IMR-90 (cell line): ENCODE measurements at regions not wholly inside any gene's neighbourhood (a gene's known extent, or its start where the extent isn't known, plus 50 kb on each side); places are given as distances from the start of the nearest gene placed in this dataset.

Experiments used
- ATAC-seq: fragments of 200-7000 bp; cut with Tn5 transposase; 2 replicates; pipeline ENCODE4 v1.9.1; 2020; ENCODE audit warnings: low read depth, mild to moderate bottlenecking, moderate library complexity
- BruUV-seq: library from RNA; stranded (reverse); fragments of 400-500 nt; replicated peaks from 2 replicates; lab custom pipeline; 2021; lab: Mats Ljungman, UMichigan
- CTCF ChIA-PET: fragments of 300-600 bp; formaldehyde crosslinking; extraction: SDS; loops from one replicate; lab custom pipeline; 2021; ENCODE audit warnings: antibody characterized with exemption; lab: Yijun Ruan, JAX
- POLR2A ChIA-PET: fragments of 300-600 bp; sonication (Branson Sonifier 250); formaldehyde crosslinking; loops from one replicate; lab custom pipeline; 2022; ENCODE audit warnings: antibody characterized with exemption; ENCODE audit not compliant: unreplicated experiment; lab: Charles Lee
- DNase-seq: peaks from one replicate; pipeline ENCODE4 v3.0.0; 2013
- H2AFZ ChIP-seq: replicated peaks from 2 replicates; pipeline ENCODE3; 2013; ENCODE audit warnings: low read length, mild to moderate bottlenecking; ENCODE audit not compliant: poor library complexity
- H2AK5ac ChIP-seq: 2 replicates; pipeline ENCODE4 v1.6.1; 2013; ENCODE audit warnings: low read depth, low read length, inconsistent platforms
- H2AK9ac ChIP-seq: replicated peaks from 2 replicates; pipeline ENCODE3; 2013; ENCODE audit warnings: mild to moderate bottlenecking, low read depth, low read length, moderate library complexity; ENCODE audit not compliant: poor library complexity
- H2BK120ac ChIP-seq: 2 replicates; pipeline ENCODE4 v1.6.1; 2013; ENCODE audit warnings: low read depth, low read length, inconsistent platforms
- H2BK15ac ChIP-seq: 3 replicates; pipeline ENCODE4 v1.6.1; 2013; ENCODE audit warnings: low read depth, low read length, inconsistent platforms
- H2BK20ac ChIP-seq: 2 replicates; pipeline ENCODE4 v1.6.1; 2013; ENCODE audit warnings: low read depth, mild to moderate bottlenecking, inconsistent platforms, low read length, moderate library complexity
- H2BK5ac ChIP-seq: 2 replicates; pipeline ENCODE4 v1.6.1; 2013; ENCODE audit warnings: mild to moderate bottlenecking, low read depth, low read length, inconsistent platforms; ENCODE audit not compliant: poor library complexity, severe bottlenecking
- H3K14ac ChIP-seq: replicated peaks from 2 replicates; pipeline ENCODE4 v1.6.1; 2013; ENCODE audit warnings: low read depth, low read length, inconsistent platforms
- H3K18ac ChIP-seq: 2 replicates; pipeline ENCODE4 v1.6.1; 2013; ENCODE audit warnings: low read depth, low read length, control low read depth
- H3K23ac ChIP-seq: 2 replicates; pipeline ENCODE4 v1.6.1; 2013; ENCODE audit warnings: low read depth, low read length, inconsistent platforms
- H3K27ac ChIP-seq: 2 replicates; pipeline ENCODE4 v1.5.1; 2013; ENCODE audit warnings: mild to moderate bottlenecking, control low read depth, low read length; ENCODE audit not compliant: insufficient read depth
- H3K27me3 ChIP-seq: 2 replicates; pipeline ENCODE4 v1.6.1; 2013; ENCODE audit warnings: low read length; ENCODE audit not compliant: control insufficient read depth, insufficient read depth
- H3K36me3 ChIP-seq: 2 replicates; pipeline ENCODE4 v1.6.1; 2013; ENCODE audit warnings: low read length, mixed read lengths; ENCODE audit not compliant: control insufficient read depth, insufficient read depth
- H3K4ac ChIP-seq: 2 replicates; pipeline ENCODE4 v1.6.1; 2013; ENCODE audit warnings: low read depth, low read length, inconsistent platforms
- H3K4me1 ChIP-seq: 2 replicates; pipeline ENCODE4 v1.6.1; 2013; ENCODE audit warnings: low read length, mixed read lengths; ENCODE audit not compliant: control insufficient read depth, insufficient read depth
- H3K4me2 ChIP-seq: 2 replicates; pipeline ENCODE4 v1.6.1; 2013; ENCODE audit warnings: low read depth, mild to moderate bottlenecking, control low read depth, low read length, moderate library complexity
- H3K4me3 ChIP-seq: 2 replicates; pipeline ENCODE4 v1.5.1; 2013; ENCODE audit warnings: low read depth, mild to moderate bottlenecking, control low read depth, low read length, moderate library complexity; ENCODE audit not compliant: insufficient read depth
- H3K56ac ChIP-seq: 2 replicates; pipeline ENCODE4 v1.6.1; 2013; ENCODE audit warnings: low read length, inconsistent platforms; ENCODE audit not compliant: insufficient read depth; ENCODE audit errors: extremely low read depth
- H3K79me1 ChIP-seq, 2 experiments: 2 replicates each; pipeline ENCODE4 v1.6.1; 2013; ENCODE audit warnings: low read length in 2 of 2, inconsistent platforms in 1 of 2, low read depth in 1 of 2
- H3K9ac ChIP-seq: 2 replicates; pipeline ENCODE4 v1.6.1; 2013; ENCODE audit warnings: low read depth, low read length, control low read depth
- H3K9me1 ChIP-seq: 2 replicates; pipeline ENCODE4 v1.6.1; 2013; ENCODE audit warnings: low read length, inconsistent platforms; ENCODE audit not compliant: insufficient read depth
- H3K9me3 ChIP-seq: 2 replicates; pipeline ENCODE4 v1.6.1; 2013; ENCODE audit warnings: low read length; ENCODE audit not compliant: control insufficient read depth, insufficient read depth
- H4K20me1 ChIP-seq: 2 replicates; pipeline ENCODE4 v1.6.1; 2013; ENCODE audit warnings: low read length, inconsistent platforms; ENCODE audit not compliant: insufficient read depth
- H4K5ac ChIP-seq: 2 replicates; pipeline ENCODE4 v1.6.1; 2013; ENCODE audit warnings: mild to moderate bottlenecking, low read depth, low read length, control low read depth
- H4K8ac ChIP-seq, 2 experiments: 2 replicates each; pipeline ENCODE4 v1.6.1; 2013; ENCODE audit warnings: low read depth in 2 of 2, low read length in 2 of 2, control low read depth in 1 of 2, inconsistent platforms in 1 of 2
- H4K91ac ChIP-seq: 2 replicates; pipeline ENCODE4 v1.6.1; 2013; ENCODE audit warnings: low read depth, low read length, inconsistent platforms; ENCODE audit not compliant: insufficient read depth
- BHLHE40 ChIP-seq: fragments of 150-350 bp; IDR thresholded peaks from 2 replicates; pipeline ENCODE4 v1.6.1; 2016; ENCODE audit warnings: mild to moderate bottlenecking, low read depth, low read length
- CEBPB ChIP-seq: IDR thresholded peaks from 2 replicates; pipeline ENCODE4 v1.6.1; 2012; ENCODE audit warnings: low read depth, low read length, improper control_type of control experiment
- CHD1 ChIP-seq: IDR thresholded peaks from 2 replicates; pipeline ENCODE4 v1.6.1; 2012; ENCODE audit warnings: low read depth, low read length, improper control_type of control experiment
- MAFK ChIP-seq: IDR thresholded peaks from 2 replicates; pipeline ENCODE4 v1.6.1; 2012; ENCODE audit warnings: low read depth, low read length, improper control_type of control experiment
- MAZ ChIP-seq: IDR thresholded peaks from 2 replicates; pipeline ENCODE4 v1.6.1; 2012; ENCODE audit warnings: low read depth, mild to moderate bottlenecking, low read length, improper control_type of control experiment, moderate library complexity, borderline replicate concordance
- NFE2L2 ChIP-seq: fragments of 150-350 bp; IDR thresholded peaks from 2 replicates; pipeline ENCODE4 v1.6.1; 2016; ENCODE audit warnings: low read depth, mild to moderate bottlenecking, low read length
- RAD21 ChIP-seq: IDR thresholded peaks from 2 replicates; pipeline ENCODE4 v1.6.1; 2012; ENCODE audit warnings: low read length, improper control_type of control experiment
- RCOR1 ChIP-seq: IDR thresholded peaks from 2 replicates; pipeline ENCODE4 v1.6.1; 2012; ENCODE audit warnings: mild to moderate bottlenecking, low read length, improper control_type of control experiment; ENCODE audit not compliant: insufficient replicate concordance
- RFX5 ChIP-seq: IDR thresholded peaks from 2 replicates; pipeline ENCODE4 v1.8.0; 2012; ENCODE audit warnings: low read depth, mild to moderate bottlenecking, low read length, moderate library complexity
- SMC3 ChIP-seq: fragments of 150-350 bp; IDR thresholded peaks from 2 replicates; pipeline ENCODE4 v1.6.1; 2016; ENCODE audit warnings: low read depth, mild to moderate bottlenecking, antibody characterized with exemption, low read length, moderate library complexity
- USF2 ChIP-seq: fragments of 150-350 bp; IDR thresholded peaks from 2 replicates; pipeline ENCODE4 v1.6.1; 2017; ENCODE audit warnings: mild to moderate bottlenecking, antibody characterized with exemption, low read length, low read depth
- WGBS, 2 experiments: methylation state at CpG; one replicate each; pipeline versions ENCODE4 v1.1.5 to v1.1.7; 2013; ENCODE audit warnings: missing lambda C conversion rate in 2 of 2; ENCODE audit not compliant: insufficient read length in 1 of 2; ENCODE audit errors: extremely low coverage in 2 of 2; 5-methylcytosine and 5-hydroxymethylcytosine counted together
- dilution Hi-C: fragments of 300-500 bp; cut with HindIII; formaldehyde crosslinking; loops from one replicate; pipeline ENCODE4 v1.14.3; 2018; ENCODE audit warnings: low sequenced_read_pairs; ENCODE audit not compliant: unreplicated experiment
- in situ Hi-C: fragments of 300-500 bp; cut with MboI; formaldehyde crosslinking; loops from 3 replicates; pipeline ENCODE4 v1.14.3; 2019; ENCODE audit warnings: low sequenced_read_pairs, inconsistent platforms, mixed read lengths
- intact Hi-C: fragments of 100-400 bp; cut with micrococcal nuclease; formaldehyde crosslinking; loops from 2 replicates; pipeline ENCODE4 v1.10.0; 2022
- TF ChIP-seq, protein P1 (sequence below): conservative IDR thresholded peaks from 2 replicates; pipeline ENCODE4 v1.5.1; 2012; ENCODE audit warnings: mild to moderate bottlenecking, low read depth, low read length, improper control_type of control experiment

GRCh38 chr5:2110137-2110933, 227.6 kb upstream of the IRX4 start:
- H3K27me3 ChIP-seq: no peaks in the 10 kb centered on the region
- H2BK15ac ChIP-seq: no peak overlapping the region
- no peak overlapping the region for H3K56ac ChIP-seq
- H4K91ac ChIP-seq: no peak overlapping the region
- TF ChIP-seq USF2 (no peak), RFX5 (no peak), NFE2L2 (no peak), CHD1 (no peak), BHLHE40 (no peak), MAFK (no peak), RAD21 (no peak), MAZ (no peak), CEBPB (no peak), SMC3 (no peak), RCOR1 (no peak)
- TF ChIP-seq, protein P1, sequence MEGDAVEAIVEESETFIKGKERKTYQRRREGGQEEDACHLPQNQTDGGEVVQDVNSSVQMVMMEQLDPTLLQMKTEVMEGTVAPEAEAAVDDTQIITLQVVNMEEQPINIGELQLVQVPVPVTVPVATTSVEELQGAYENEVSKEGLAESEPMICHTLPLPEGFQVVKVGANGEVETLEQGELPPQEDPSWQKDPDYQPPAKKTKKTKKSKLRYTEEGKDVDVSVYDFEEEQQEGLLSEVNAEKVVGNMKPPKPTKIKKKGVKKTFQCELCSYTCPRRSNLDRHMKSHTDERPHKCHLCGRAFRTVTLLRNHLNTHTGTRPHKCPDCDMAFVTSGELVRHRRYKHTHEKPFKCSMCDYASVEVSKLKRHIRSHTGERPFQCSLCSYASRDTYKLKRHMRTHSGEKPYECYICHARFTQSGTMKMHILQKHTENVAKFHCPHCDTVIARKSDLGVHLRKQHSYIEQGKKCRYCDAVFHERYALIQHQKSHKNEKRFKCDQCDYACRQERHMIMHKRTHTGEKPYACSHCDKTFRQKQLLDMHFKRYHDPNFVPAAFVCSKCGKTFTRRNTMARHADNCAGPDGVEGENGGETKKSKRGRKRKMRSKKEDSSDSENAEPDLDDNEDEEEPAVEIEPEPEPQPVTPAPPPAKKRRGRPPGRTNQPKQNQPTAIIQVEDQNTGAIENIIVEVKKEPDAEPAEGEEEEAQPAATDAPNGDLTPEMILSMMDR: no peak
- peaks cover 14% of the 10 kb centered on the region for H3K9me3 ChIP-seq
- no peak overlapping the region for H2AK5ac ChIP-seq
- BruUV-seq: no TSS peak
- no peaks in the 10 kb centered on the region for H4K20me1 ChIP-seq
- WGBS, 2 experiments: 73% methylated on average over 7 of the region's 19 CpGs; no CpG with 5 or more reads in 1 of the 2 experiments
- no peak overlapping the region for H3K14ac ChIP-seq
- no peak for DNase-seq
- H2AK9ac ChIP-seq: no peak overlapping the region
- H4K5ac ChIP-seq: no peak overlapping the region
- H3K79me1 ChIP-seq: no peaks in the 10 kb centered on the region
- ChIA-PET POLR2A (no interaction called here), CTCF (no interaction called here)
- no peak overlapping the region for H3K23ac ChIP-seq
- no peak overlapping the region for H3K18ac ChIP-seq
- H3K9ac ChIP-seq: no peak overlapping the region
- no peak overlapping the region for H3K4ac ChIP-seq
- H2BK20ac ChIP-seq: no peak overlapping the region
- no peak overlapping the region for H3K4me3 ChIP-seq
- intact Hi-C loops (no loop called here), in situ Hi-C loops (no loop called here), dilution Hi-C loops (no loop called here)
- H3K27ac ChIP-seq: no peak overlapping the region
- H2BK120ac ChIP-seq: no peak overlapping the region
- no peaks in the 10 kb centered on the region for H3K36me3 ChIP-seq
- no peak overlapping the region for H4K8ac ChIP-seq
- no peak overlapping the region for H2AFZ ChIP-seq
- no peaks in the 10 kb centered on the region for H3K4me1 ChIP-seq
- no peaks in the 10 kb centered on the region for H3K9me1 ChIP-seq
- H3K4me2 ChIP-seq: no peak overlapping the region
- H2BK5ac ChIP-seq: no peak overlapping the region
- no peak for ATAC-seq
